Progenitor cell of endocrine pancreas (in vitro differentiated cells): ENCODE measurements at regions not wholly inside any gene's neighbourhood (a gene's known extent, or its start where the extent isn't known, plus 50 kb on each side); places are given as distances from the start of the nearest gene placed in this dataset.

Source experiments
- DNase-seq: peaks from one replicate; pipeline ENCODE4 v3.0.0; 2021; ENCODE audit warnings: low spot score; ENCODE audit not compliant: unreplicated experiment
- H3K27ac Mint-ChIP-seq: 2 replicates; pipeline ENCODE4 v1.8.0; 2021; ENCODE audit warnings: mild to moderate bottlenecking, moderate library complexity, mixed read lengths
- H3K27me3 Mint-ChIP-seq: 2 replicates; pipeline ENCODE4 v1.8.0; 2021; ENCODE audit warnings: mixed read lengths
- H3K36me3 Mint-ChIP-seq: 2 replicates; pipeline ENCODE4 v1.8.0; 2022; ENCODE audit warnings: mixed read lengths; ENCODE audit not compliant: insufficient read depth
- H3K4me1 Mint-ChIP-seq: 2 replicates; pipeline ENCODE4 v1.8.0; 2021; ENCODE audit warnings: low read depth, mixed read lengths
- H3K4me3 Mint-ChIP-seq: 2 replicates; pipeline ENCODE4 v1.8.0; 2021; ENCODE audit warnings: low read depth, mild to moderate bottlenecking, moderate library complexity, mixed read lengths
- H3K9me3 Mint-ChIP-seq: 2 replicates; pipeline ENCODE4 v1.8.0; 2021; ENCODE audit warnings: low read depth, mixed read lengths
- CTCF ChIP-seq: fragments of 200-600 bp; sonication (generic); IDR thresholded peaks from one replicate; pipeline ENCODE4 v1.5.0; 2021; ENCODE audit warnings: antibody characterized with exemption, mild to moderate bottlenecking; ENCODE audit not compliant: unreplicated experiment

GRCh38 chr10:112002206-112002605 is 181.4 kb downstream of the GPAM start:
- no peaks in the 10 kb centered on the region for H3K36me3 Mint-ChIP-seq
- no peaks in the 10 kb centered on the region for H3K27me3 Mint-ChIP-seq
- peaks cover 7% of the 10 kb centered on the region for H3K9me3 Mint-ChIP-seq
- no peak for DNase-seq
- no peak for TF ChIP-seq CTCF
- no peak overlapping the region for H3K27ac Mint-ChIP-seq
- H3K4me3 Mint-ChIP-seq = no peak overlapping the region
- peaks cover 10% of the 10 kb centered on the region for H3K4me1 Mint-ChIP-seq

GRCh38 chr10:112004075-112004474 is 179.5 kb downstream of the GPAM start:
- Mint-ChIP-seq H3K27me3 (no peaks in the 10 kb centered on the region), H3K4me1 (peaks cover 6% of the 10 kb centered on the region), H3K27ac (no peak overlapping the region), H3K4me3 (no peak overlapping the region), H3K36me3 (no peaks in the 10 kb centered on the region), H3K9me3 (peaks cover 7% of the 10 kb centered on the region)
- DNase-seq = no peak
- no peak for TF ChIP-seq CTCF

DNA sequence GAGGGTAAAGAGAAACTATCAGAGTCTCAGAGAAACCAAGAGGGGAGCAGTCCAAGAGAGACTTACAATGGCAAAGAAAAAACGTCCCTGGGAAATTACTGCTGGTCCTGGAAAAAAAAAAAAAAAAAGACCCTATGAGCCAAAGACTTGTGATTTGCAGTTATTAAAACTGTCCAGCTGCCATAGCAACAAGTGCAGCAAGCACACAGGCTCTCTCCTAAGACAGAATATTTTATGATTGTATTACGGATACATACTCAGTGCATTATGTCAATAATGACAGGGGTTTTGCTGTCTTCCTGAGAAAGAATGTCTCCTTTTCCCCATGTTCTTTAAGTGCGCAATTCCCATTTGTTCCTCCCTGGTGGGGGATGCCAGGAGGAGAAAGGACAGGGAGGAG is 178.5 kb downstream of the GPAM start:
- Mint-ChIP-seq H3K4me3 (no peak overlapping the region), H3K36me3 (no peaks in the 10 kb centered on the region), H3K9me3 (peaks cover 7% of the 10 kb centered on the region), H3K27me3 (no peaks in the 10 kb centered on the region), H3K27ac (no peak overlapping the region), H3K4me1 (no peaks in the 10 kb centered on the region)
- no peak for DNase-seq
- TF ChIP-seq CTCF = no peak

GRCh38 chr10:112006407-112006806 is 177.2 kb downstream of the GPAM start:
- DNase-seq = no peak
- H3K4me1 Mint-ChIP-seq = no peaks in the 10 kb centered on the region
- peaks cover 7% of the 10 kb centered on the region for H3K9me3 Mint-ChIP-seq
- H3K4me3 Mint-ChIP-seq = no peak overlapping the region
- no peak overlapping the region for H3K27ac Mint-ChIP-seq
- no peaks in the 10 kb centered on the region for H3K27me3 Mint-ChIP-seq
- no peak for TF ChIP-seq CTCF
- H3K36me3 Mint-ChIP-seq = no peaks in the 10 kb centered on the region

- no peaks in the 10 kb centered on the region for H3K27me3 Mint-ChIP-seq
- DNase-seq = no peak
- peaks cover 7% of the 10 kb centered on the region for H3K9me3 Mint-ChIP-seq
- H3K4me1 Mint-ChIP-seq = no peaks in the 10 kb centered on the region
- no peaks in the 10 kb centered on the region for H3K36me3 Mint-ChIP-seq
- H3K4me3 Mint-ChIP-seq = no peak overlapping the region
- TF ChIP-seq CTCF = no peak
- no peak overlapping the region for H3K27ac Mint-ChIP-seq
Observed at GRCh38 chr10:112006831-112007230, 176.7 kb downstream of the GPAM start.

GRCh38 chr10:112022196-112022595 is 161.4 kb downstream of the GPAM start:
- no peak for TF ChIP-seq CTCF
- DNase-seq = no peak
- Mint-ChIP-seq H3K9me3 (peaks cover 3% of the 10 kb centered on the region), H3K4me1 (peaks cover 3% of the 10 kb centered on the region), H3K27me3 (no peaks in the 10 kb centered on the region), H3K27ac (no peak overlapping the region), H3K36me3 (no peaks in the 10 kb centered on the region), H3K4me3 (no peak overlapping the region)
